ENCODE measurements at regions not wholly inside any gene's neighbourhood (a gene's known extent, or its start where the extent isn't known, plus 50 kb on each side); places are given as distances from the start of the nearest gene placed in this dataset.
"Not testable (repeated sequence)": the region's sequence is repeated elsewhere in the genome, so short reads cannot be mapped to it uniquely, and the experiment has no call there.

DNA sequence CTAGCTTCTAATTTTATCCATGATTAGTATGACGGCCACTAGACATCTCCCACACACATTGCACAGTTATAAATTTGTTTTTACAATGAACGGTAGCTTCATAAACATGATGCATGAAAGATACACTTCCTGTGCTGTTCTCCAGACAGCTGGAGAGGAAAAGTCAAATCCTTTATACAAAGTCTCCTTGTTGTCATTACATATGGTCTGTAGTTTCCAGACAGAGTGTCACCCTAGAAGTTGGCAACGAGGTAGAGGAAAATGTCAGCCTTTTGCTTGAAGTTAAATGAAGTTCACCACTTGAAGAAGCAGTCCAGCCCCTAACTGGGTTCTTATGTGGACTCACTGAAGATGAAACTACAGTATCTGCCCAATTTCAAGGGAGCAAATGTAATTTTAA is 253.0 kb upstream of the P2RY1 start:
- DNase-seq (ENCODE audit: low read depth) = no peak

DNA sequence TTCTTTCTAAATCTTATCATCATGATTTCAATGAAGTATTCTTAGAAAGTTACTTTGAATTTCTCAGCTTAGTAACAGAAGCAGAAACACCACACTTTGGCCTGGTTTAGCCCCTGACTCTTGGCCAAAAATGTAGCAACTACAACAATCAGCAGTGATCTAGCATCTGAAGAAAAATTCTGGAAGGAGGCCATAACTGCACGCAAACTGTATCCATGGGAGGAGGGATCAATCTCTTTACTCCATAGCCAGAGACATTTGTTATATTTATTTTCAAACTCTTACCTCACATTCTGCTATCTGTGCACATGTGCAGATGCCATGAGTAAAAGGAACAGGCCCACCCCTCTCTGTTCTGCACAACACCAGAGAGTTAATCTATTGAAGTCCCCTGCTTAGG is 251.0 kb upstream of the P2RY1 start:
- DNase-seq (ENCODE audit: low read depth) = no peak

DNA sequence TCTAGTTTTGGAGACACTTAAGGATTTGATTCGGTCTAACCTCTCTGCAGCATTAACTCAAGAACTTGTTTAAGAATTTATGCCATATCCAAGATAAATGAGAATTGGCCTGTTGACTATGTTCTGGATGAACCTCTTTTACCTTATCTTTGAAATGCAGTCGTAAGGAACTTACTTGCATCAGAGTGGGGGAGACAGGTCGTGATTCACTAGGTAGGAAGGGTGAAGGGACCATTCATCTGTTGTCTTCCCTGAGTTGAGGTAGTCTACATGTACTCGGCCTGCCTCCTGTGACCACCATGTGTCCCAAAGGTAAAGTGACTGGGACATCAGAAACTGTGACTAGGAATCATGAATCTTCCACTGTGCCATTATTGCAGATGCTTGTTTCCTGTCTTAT is 248.0 kb upstream of the P2RY1 start:
- DNase-seq (ENCODE audit: low read depth) = no peak

DNA sequence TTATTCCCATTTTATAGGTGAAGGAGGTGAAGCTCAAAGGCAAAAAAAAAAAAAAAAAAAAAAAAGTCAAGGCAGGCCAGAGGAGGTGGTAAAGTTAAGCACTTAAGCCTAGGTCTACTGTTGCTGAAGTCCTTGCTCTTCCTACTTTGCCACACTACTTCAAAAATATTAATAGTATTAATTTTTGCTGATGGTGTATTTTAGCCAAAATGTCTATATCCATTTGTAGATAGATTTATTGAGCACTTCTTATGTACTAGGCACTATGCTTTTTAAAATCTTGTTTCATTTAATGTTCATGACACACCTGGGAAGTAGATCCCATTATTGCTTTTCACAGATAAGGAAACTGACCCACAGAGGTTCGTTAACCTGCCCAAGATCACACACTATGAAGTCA is 247.1 kb upstream of the P2RY1 start:
- DNase-seq (ENCODE audit: low read depth) = no peak

DNA sequence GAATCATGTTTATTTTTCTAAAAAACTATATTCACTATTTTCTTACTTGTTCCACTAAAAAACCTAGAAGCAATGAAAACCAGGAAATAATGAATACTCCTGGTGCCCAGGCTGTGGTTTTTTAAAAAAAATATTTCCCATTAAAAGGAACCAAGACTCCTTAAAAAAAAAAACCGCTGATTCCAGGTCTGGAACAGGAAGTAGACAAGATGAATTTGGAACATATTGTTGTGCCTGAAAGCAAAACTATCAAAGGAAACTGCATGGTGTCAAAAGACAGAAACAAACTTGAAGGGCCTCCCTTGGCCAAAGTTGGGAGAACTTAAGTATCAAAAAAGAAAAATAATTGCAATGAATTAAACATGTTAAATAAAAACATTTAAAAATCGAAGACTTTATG is 245.3 kb upstream of the P2RY1 start:
- no peak for DNase-seq (ENCODE audit: low read depth)

DNA sequence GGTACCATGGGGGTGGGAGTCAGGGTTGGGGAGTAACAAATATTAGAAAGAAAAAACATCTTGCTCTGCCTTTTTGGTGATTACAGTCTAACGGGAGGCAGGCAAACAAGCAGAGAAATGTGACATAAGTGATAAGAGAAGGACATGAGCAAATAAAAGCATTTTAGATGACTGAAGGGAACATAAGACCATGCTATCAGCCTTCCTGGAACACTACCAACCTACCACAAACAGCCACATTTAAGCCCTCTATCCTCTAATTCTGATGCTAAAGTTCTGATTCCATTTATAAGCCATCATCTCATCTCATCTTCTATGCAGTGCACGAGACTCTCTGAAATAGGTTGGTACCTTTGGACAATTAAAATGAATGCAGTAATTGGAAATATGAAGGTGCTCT is 243.4 kb upstream of the P2RY1 start:
- no peak for DNase-seq (ENCODE audit: low read depth)

DNA sequence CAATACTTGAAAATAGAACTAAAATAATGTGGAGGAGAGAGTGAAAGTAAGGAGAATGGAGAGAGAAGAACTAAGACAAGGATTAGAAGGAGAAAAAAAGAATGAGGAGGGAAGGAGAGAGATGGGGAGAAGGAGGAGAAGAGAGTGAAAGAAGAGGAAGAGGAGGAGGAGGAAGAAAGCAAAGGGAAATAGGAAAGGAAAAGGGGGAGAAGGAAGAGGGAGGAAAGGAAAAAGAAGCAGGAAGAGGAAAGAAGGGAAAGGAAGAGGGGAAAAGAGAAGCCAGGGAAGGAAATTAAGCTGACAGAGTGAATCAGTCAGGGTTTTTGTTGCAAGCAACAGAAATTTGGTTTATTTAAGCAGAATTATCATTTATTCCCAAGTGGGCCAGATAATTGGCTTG is 241.7 kb upstream of the P2RY1 start:
- no peak for DNase-seq (ENCODE audit: low read depth)

DNA sequence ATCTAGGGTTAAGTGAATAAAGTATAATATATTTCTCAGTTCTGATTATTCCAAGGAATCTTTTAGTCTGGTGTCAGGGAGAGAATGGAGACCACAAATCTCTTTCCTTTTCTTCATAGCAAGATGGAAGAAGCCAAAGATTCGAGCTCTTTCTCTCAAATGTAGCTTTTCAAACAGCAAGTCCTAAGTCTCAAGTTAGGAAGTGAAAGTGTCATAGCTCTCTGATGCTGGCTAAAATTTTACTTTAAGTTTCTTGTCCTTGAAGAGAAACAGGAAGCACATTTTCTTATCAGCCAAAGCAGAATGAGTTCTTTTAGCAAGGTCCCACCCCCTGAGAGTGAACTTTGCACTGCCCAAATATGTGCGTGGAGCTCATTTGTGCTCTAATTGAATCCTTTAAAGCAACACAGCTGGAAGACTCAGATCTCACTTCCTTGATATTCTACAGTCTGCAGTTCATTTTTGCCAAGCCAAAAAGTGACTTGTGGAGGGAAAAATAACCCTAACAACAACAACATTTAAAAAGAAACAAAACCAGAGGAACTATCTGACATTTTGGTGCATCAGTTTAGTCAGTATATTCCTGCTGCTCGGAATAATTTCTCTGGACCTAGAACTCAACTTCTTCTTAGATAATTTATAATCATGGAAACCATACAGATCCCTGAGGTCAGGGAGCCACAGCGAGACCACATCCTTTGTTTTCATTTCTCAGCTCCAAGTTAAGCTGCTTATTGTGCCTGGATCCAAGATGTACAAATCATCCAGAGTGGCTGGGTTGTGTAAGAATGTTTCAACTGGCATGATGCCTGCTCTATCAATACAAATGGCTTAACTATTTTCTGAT is 238.7 kb upstream of the P2RY1 start:
- DNase-seq (ENCODE audit: low read depth) = no peak

DNA sequence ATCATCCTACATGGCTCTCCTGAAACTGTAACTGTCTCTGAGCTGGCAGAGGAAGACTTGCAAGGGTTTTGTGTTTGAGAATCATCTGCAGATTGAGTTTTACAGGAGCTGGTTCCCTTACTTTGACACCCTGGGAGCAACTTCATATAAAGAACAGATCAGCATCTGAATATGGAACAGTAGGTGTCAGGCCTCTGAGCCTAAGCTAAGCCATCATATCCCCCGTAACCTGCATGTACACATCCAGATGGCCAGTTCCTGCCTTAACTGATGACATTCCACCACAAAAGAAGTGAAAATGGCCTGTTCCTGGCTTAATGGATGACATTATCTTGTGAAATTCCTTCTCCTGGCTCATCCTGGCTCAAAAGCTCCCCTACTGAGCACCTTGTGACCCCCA is 238.1 kb upstream of the P2RY1 start:
- not testable (repeated sequence) for DNase-seq (ENCODE audit: low read depth)

DNA sequence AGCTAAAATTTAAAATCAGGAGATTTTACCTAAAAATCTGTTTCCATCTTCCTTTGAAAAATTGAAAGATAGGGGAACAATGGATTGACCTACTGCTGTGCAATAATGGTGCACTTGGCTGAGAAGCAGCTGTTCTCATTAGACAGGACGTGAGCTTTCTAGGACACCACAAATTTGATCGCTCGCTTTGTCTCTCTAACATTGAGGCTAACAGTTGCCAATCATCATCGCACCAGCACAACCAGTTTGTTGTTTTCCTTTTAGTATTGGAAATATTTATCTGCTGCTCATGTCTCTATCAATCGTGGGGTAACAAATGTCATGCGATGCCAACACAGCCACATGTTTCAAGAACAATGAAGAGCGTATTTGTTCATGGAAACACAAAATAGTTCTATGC is 228.8 kb upstream of the P2RY1 start:
- DNase-seq (ENCODE audit: low read depth) = no peak

DNA sequence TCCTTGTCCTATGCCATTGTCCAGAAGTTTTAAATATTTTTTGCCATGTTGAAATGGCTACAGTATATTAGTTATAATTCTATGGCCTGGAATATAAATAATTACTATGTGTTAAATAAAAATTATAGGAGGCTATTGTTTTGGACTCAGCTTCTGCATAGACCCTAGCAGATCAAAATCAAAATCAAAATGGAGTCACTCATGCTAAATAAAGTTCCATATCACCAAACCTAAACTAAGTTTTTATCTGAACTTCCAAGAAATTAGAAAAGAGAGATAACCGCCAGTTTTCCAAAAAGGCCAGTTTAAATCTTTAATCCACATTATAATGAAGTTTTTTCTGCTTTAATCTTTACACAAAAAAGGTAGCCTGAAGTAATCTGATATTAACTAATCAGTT is 227.8 kb upstream of the P2RY1 start:
- DNase-seq (ENCODE audit: low read depth) = no peak

DNA sequence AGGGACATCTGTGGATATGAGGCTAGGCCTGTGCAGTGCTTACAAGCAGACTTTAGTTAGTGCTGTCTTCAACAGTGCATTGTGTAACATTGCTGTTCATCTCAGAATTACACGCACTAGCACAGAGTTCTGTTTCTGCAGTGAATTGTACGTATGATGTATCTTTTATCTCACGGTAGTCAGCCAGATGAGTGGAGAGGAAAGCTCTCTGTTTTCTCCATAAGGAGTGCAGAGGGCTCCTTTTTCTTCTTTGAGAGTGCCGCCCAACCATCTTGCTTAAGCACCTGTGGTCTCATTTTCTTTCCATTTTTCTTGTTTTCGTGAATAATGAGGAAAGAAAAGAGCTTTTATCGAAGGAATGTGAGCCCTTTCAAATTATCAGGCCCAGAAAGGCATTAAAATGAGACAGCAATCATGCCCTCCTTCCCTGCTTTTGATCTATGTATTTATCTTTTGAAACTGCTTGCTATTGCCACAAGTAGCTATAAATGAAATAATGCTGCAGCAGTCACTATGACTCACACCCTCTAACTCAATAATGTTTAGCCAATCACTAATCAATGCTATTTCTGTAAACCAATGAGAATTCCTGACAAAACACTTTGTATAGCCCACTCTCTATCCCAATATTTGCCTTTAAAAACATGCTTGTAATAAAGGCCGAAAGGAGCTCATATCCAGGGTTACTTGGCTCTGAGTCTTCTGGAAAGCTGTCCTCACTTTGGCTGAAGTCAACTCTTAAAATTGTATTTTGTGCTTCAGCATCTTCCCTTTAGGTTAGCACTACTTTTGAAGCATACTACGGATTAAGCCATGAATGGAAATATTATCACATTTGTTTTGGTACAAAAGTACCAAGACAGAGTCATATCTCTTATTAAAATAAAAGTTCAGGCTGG is 226.0 kb upstream of the P2RY1 start:
- no peak for DNase-seq (ENCODE audit: low read depth)

DNA sequence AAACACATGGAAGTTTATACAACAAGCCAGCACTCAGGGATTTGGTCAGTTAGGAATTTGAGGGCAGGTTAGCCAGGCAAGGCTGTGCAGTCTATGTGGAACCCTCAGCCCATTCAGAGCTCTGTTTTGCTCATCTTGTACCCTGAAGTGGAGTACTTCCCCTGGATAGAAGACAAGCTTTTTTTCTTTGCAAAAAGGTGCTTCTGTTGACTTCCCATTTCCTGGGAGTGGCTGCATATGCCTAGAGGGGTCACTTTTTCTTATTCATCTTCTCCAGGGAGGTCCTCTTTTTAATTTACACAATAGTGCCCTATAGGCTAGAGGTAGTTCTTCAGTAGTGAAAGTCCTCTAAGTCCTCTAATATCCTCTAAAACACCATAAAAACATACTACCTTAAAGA is 225.0 kb upstream of the P2RY1 start:
- no peak for DNase-seq (ENCODE audit: low read depth)

DNA sequence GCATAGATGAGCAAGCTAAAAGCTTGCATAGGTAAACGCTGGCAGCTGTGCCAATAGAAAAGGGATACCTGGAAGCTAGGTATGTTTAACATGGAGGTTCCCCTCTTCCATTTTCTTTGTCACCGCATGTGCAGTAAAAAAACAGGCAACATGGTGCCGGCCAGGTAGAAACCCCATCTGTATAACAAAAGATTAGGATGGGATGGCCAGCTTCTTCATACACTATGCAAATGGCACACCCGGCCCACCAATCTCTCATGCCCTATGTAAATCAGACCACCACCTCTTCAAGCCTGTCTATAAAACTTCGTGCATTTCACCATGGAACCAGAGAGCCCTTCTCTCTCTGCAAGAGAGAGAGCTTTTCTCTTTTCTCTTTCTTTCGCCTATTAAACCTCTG is 224.3 kb upstream of the P2RY1 start:
- no peak for DNase-seq (ENCODE audit: low read depth)

DNA sequence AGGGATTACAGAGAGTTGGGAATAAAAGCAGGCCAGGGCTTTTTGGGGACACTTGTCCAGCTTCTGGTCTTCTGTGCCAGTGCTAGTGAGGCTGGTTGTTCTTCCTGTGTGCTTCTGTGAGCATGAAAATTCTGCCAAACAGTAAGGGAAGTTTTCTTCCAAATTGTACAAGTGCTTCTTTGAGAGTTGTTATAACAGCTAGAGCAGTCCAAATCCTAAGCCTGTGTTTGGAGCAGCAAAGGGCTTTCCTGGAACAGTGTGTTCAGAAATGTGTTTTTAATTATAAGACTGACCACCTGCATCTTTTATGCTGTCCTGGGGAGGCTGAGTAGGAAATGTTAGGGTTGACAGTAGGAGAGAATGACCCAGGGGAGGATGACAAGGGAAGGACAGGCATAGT is 223.0 kb upstream of the P2RY1 start:
- DNase-seq (ENCODE audit: low read depth) = no peak

DNA sequence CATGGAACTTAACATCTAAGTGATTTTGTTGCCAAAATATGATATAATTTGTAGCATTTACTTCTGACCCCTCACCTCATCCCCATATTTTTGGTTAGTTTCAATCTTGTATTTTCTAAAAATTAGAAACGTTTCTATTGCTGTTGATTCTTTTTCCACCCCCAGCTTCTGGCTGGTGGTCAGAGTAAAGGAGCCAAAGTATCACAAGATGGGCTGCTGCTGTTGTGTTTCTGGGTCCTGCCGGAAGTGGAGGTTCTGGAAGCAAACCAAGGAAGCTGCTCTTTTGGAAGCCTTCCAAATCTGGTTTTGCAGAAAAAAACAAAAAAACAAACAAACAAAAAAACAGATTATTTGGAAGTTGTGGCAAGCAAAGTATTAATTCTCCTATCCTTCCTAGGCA is 221.1 kb upstream of the P2RY1 start:
- no peak for DNase-seq (ENCODE audit: low read depth)

DNA sequence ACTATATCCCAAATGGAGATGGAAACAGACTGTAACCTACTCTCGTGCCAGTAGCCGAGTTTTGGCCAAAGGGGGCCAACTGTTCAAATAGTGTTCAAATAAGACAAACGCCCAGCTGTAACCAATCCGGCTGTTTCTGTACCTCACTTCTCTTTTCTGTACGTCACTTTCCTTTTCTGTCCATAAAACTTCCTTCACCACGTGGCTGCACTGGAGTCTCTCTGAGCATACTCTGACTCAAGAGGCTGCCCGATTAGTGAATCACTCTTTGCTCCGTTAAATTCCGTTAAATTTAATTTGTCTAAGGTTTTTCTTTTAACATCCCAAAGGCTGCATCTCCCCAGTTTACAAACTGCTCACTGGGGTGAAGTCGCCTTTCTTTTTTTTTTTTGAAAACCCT is 219.2 kb upstream of the P2RY1 start:
- DNase-seq (ENCODE audit: low read depth) = no peak

DNA sequence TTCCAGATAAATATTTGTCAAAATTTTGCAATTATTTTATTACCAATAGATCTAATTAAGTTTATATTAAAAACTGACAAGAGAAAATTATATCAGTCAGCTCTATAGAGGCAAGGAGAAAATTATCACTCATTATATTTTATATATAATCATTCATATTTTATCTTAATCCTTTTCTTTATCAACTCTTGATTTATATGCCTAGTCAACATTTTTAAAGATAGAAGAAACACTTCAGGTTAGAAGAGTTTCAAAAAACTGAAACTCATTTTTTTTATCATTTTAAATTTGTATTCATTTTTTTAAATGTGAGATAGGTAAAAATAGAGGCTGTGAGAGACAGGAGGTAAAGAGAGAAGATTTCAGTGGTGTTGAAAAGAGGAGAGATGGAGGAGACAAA is 217.3 kb upstream of the P2RY1 start:
- DNase-seq (ENCODE audit: low read depth) = no peak

DNA sequence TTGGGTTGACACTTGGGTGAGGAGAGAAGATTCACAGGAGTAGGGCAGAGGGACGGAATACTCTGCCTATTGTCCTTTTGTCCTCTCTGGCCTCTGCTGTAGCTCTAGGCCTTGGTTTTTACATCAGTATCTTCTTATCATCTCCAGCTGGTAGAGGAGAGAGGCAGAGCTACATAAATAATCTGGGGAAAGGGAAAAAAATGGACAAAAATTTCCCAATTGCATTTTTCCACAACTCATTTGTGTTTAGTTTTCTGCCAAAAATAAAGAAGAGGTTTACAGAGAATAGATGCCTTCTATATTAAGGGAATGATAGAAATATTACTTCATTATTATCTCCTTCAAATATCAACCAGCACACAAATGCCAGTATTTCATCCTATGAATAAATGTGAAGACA is 216.4 kb upstream of the P2RY1 start:
- no peak for DNase-seq (ENCODE audit: low read depth)

DNA sequence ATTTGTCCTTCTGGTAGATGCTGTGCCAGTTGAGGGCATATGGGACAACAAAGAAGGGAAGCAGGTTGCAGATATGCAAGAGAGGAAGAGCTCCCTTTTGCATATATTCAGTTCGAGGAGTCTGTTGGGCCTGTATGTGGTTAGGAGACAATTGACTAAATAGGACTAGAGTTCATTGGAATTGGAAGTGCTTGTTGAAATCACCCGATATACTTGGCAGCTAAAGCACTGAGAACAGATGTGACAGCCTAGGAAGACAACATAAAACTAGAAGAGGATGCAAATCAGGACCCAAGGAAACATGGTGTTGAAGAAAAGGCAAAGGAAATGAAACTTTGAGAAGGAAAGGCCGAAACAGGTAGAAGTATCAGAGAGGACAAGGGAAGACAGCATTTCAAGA is 215.2 kb upstream of the P2RY1 start:
- no peak for DNase-seq (ENCODE audit: low read depth)

DNA sequence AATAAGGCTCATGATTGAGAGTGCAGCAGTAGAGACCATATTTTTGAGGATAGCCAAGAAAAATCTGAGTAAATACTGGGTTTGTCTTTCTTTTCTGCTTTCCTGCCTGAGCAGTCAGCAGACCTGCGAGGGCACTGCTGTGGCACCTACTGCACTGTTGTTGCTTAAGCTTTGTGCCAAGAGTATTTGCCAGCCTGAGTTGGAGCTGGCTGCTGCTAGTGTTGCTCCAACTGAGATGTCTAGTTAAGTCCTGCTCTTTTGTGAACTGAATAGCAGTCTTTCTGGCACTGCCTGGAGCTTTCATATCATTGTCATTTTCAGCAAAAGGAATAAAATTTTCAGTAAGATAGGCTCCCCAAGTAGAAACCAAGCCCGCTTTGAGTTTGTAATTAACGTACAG is 214.5 kb upstream of the P2RY1 start:
- DNase-seq (ENCODE audit: low read depth) = no peak

DNA sequence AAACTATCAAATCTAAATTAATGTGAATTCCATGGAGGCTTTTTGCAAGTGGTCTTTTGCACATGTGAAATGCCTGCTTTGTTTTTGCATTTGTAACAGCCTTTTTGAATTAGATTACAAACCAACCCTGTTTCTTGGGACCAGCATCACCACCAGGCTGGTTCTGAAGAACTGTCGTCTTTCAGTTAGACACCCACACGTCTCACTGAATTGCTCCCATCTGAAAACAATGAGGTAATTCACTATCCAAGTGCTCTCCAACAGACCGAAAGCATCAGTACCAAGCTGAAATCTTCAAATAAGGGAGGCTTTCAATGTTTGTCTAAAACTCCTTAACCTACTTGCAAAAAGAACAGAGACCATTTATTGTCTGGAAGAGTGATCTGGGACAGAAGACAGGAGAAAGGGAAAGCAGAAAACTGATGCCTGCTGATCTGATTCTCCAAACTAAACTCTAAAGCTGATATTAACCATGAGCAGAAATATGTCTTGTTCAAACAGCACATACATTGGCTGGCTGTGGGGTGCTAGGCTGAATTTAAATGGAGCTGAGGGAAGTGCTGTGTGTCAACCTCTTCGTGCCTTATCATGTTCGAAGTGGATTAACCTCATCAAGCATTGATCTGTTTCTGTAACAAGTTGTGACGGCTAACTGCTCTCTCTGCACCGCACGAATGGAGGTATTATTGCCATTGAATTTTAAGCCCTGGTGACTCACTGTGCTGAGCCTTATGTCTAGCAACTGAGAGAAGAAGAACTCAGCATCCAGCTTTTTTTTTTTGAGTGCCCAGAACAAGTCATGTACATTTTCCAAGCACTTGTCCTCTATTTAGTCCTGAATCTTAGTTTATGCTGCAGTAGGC is 213.7 kb upstream of the P2RY1 start:
- no peak for DNase-seq (ENCODE audit: low read depth)

Data from stimulated activated CD4-positive, alpha-beta T cell treated with anti-CD3 and anti-CD28 coated beads, Interleukin-2, amount 100 ng/mL, for 4 hours (primary cell).